Omental fat pad (tissue), 3 donors: ENCODE measurements at regions not wholly inside any gene's neighbourhood (a gene's known extent, or its start where the extent isn't known, plus 50 kb on each side); places are given as distances from the start of the nearest gene placed in this dataset.

ENCODE experiments used
- ATAC-seq: fragments of 150-250 bp; one replicate; pipeline ENCODE4 v1.9.1; 2016; ENCODE audit warnings: mild to moderate bottlenecking, moderate library complexity; ENCODE audit not compliant: low FRiP score
- DNase-seq: peaks from one replicate; pipeline ENCODE4 v3.0.0-alpha.2; 2019; ENCODE audit warnings: low spot score
- TF ChIP-seq, protein P1 (sequence below), 3 donors: fragments of 450-650 bp; IDR thresholded peaks; one replicate each; pipeline ENCODE4 v1.5.1; 2016 to 2017; ENCODE audit warnings: antibody characterized with exemption in 3 of 3, mild to moderate bottlenecking in 3 of 3, moderate library complexity in 2 of 3

GRCh38 chr6:1024161-1024560, 287.7 kb upstream of the FOXQ1 start:
- TF ChIP-seq, protein P1, sequence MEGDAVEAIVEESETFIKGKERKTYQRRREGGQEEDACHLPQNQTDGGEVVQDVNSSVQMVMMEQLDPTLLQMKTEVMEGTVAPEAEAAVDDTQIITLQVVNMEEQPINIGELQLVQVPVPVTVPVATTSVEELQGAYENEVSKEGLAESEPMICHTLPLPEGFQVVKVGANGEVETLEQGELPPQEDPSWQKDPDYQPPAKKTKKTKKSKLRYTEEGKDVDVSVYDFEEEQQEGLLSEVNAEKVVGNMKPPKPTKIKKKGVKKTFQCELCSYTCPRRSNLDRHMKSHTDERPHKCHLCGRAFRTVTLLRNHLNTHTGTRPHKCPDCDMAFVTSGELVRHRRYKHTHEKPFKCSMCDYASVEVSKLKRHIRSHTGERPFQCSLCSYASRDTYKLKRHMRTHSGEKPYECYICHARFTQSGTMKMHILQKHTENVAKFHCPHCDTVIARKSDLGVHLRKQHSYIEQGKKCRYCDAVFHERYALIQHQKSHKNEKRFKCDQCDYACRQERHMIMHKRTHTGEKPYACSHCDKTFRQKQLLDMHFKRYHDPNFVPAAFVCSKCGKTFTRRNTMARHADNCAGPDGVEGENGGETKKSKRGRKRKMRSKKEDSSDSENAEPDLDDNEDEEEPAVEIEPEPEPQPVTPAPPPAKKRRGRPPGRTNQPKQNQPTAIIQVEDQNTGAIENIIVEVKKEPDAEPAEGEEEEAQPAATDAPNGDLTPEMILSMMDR (IDR thresholded peaks at IDR 0.05): no peak
- no peak for ATAC-seq
- no peak for DNase-seq

GRCh38 chr6:1023229-1023628, 288.7 kb upstream of the FOXQ1 start:
- no peak for DNase-seq
- no peak for ATAC-seq
- TF ChIP-seq, protein P1 (IDR thresholded peaks at IDR 0.05): no peak

GRCh38 chr6:1022719-1023118, 289.2 kb upstream of the FOXQ1 start:
- ATAC-seq (no peak), DNase-seq (no peak)
- TF ChIP-seq, protein P1 (IDR thresholded peaks at IDR 0.05): no peak

DNA sequence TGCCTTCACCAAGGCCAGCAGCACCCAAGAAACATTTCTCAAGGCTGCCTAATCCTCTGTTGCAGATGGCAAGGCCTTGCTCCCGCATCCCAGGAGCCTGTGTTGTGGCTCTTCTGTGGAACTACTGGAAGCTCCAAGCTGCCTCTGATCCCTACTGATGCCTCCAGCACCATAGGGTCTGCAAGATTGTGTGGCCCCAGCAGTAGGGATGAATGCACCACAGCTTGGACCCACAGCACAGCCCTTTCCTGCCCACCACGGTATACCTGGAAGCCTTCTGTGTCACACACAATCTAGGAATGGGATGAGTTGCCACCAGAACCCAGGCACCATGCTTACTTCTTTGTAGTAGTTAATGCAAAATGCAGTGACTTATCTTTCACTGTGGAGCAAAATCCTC, 291.1 kb upstream of the FOXQ1 start:
- TF ChIP-seq, protein P1 (IDR thresholded peaks at IDR 0.05): no peak
- DNase-seq: no peak
- no peak for ATAC-seq

DNA sequence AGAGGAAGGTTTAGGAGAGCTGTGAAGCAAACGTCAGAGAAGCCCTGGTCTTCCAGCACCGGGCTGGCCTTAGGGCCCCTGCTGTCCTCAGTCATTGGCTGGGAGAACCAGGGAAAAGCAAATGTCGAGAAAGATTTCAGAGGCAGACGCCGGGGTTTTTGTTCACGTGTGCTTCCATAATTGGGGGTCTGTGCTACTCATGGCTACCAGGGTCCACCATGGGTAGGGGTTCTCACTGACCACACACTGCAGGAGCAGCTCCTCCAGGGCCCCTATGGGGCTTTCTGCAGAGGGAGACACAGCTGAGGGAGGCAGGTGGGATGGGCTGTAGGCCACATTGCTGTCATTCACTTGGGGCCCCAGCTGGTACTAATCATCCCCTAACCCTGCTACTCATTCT, 291.8 kb upstream of the FOXQ1 start:
- TF ChIP-seq, protein P1 (IDR thresholded peaks at IDR 0.05): no peak
- DNase-seq: no peak
- no peak for ATAC-seq

DNA sequence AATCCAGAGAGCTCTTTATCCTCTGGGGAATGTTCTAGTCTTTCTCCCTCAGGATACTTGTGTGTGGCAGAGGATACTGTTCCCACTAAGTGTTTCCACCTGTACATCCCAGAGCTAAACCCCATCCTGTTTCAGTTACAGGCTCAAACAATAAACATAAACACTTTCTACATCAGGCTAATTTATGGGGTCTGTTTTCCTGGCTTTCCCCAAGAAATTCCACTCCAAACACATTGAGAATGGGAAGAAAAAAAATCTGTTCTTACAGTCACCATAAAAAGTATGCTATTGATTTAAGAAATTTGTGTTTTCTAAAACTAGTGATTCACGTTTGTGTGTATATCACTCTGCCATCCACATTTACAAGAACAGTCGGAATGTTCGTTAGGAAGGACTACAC, 293.9 kb upstream of the FOXQ1 start:
- TF ChIP-seq, protein P1 (IDR thresholded peaks at IDR 0.05): no peak
- ATAC-seq: no peak
- no peak for DNase-seq

GRCh38 chr6:1016329-1017302, 295.3 kb upstream of the FOXQ1 start:
- DNase-seq: no peak
- no peak for ATAC-seq
- TF ChIP-seq, protein P1 (IDR thresholded peaks at IDR 0.05): no peak
